Amygdala (tissue), 56 donors: ENCODE measurements at regions not wholly inside any gene's neighbourhood (a gene's known extent, or its start where the extent isn't known, plus 50 kb on each side); places are given as distances from the start of the nearest gene placed in this dataset.

ENCODE experiments used
- DNase-seq, 56 donors: peaks; one replicate each; lab custom pipeline; 2025; lab: John Stamatoyannopoulos, UW

GRCh38 chr5:173716058-173716682, 99.7 kb upstream of the BOD1 start:
- DNase-seq = no peak

DNA sequence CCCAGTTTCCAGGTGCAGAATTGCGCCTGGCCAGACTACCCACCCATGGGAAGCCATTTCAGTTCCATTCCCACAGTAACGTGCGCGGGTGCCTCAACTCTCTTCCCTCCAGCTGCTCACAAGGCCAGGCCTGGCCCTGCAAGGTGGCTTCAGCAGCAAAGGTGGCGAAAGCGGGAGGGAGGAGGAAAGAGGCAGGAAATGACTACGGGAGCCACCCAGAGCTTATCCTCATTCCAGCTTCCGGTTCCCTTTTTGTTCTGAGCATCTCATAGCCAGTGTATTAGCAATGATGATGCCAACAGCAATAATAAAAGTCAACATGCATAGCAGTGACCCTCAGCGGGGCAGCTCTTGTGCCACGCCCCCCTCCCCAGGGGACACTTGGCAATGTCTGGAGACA, 101.5 kb upstream of the BOD1 start:
- no peak for DNase-seq

DNA sequence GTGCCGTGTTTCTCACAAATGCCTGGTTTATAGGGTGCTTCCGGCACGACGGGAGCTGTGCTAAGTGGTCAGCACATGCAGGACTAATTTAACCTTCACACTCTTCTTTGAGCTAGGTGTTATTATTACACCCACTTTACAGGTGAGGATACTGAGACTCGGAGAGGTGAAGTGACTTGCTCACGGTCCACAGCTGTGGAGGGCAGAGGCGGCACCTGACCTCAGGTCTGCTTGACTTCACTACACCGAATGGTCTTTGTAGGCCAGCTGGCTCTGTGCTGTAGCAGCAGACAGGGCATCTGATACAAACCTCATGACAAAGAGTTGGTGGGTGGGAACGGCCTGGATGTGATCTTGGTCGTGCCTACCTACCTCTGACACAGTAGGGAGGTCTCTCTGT, 102.0 kb upstream of the BOD1 start:
- no peak for DNase-seq

GRCh38 chr5:173719731-173720082, 103.3 kb upstream of the BOD1 start:
- no peak for DNase-seq

DNA sequence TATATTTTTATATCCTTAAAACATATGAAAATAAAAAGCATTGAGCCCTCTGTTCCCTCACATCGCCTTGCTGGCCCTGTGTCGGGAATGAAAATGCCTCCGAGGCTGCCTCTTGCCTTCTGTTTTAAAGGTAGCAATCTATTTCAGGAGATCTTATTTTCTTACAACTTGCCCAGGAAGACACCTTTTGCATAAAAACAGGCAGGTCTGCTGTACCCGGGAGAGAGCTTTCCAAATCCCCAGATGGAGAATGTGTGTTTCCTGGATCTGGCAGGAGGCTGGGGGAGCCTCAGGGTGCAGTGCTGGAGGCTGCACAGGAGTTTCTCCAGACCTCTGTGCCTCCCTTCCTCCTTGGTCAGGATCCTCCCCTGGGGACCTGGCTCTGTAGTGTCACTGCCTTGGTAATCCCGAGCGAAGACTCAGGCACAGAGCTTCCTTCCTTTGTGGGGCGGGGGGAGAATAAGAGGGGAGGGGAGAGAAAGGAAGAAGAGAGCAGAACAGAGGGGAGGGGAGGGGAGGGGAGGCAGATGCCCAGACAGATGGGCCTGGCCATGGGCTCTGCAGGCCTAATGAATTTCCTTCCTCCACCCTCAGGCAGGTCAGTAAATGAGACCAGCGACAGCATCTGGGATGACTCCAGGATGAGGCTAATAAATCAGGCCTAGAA, 104.0 kb upstream of the BOD1 start:
- DNase-seq = no peak

- DNase-seq = no peak
Observed at GRCh38 chr5:173720953-173721600, 104.6 kb upstream of the BOD1 start.

GRCh38 chr5:173721601-173722232, 105.3 kb upstream of the BOD1 start:
- DNase-seq = no peak

GRCh38 chr5:173726846-173727557, 110.6 kb upstream of the BOD1 start:
- no peak for DNase-seq

- no peak for DNase-seq
Observed at GRCh38 chr5:173727839-173728778, 111.7 kb upstream of the BOD1 start.

GRCh38 chr5:173729079-173729765, 112.8 kb upstream of the BOD1 start:
- DNase-seq = no peak

DNA sequence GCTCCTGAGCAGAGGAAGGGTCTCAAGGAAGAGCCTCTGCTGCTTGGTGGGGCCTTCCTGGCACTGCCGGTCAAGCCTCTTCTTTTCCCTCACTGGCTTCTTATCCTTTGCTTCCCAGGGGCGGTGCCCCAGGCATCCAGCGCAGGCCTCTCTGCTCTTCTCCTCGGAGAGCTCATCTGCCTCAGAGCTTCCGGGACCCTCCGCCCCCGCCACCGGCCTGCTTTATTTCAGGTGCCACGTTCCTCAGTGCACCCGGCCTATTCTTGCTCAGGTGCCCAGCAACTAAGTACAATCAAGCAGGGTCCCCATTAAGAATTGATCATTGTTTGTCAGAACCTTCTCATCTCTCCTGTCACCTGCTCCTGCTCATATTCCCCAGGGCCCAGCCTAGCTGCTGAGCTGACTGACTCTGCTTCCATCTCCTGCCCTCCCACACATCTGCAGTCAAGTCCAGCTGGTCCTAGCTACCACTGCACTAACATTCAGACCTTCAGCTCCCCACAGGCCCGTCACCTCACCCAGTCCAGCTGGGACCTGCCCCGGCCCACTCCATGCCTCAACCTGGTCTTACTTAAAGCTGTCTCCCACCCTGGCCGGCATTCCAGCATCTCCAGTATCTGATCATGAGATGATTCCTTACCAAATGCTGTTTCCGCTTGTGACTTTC, 114.3 kb upstream of the BOD1 start:
- DNase-seq = no peak

DNA sequence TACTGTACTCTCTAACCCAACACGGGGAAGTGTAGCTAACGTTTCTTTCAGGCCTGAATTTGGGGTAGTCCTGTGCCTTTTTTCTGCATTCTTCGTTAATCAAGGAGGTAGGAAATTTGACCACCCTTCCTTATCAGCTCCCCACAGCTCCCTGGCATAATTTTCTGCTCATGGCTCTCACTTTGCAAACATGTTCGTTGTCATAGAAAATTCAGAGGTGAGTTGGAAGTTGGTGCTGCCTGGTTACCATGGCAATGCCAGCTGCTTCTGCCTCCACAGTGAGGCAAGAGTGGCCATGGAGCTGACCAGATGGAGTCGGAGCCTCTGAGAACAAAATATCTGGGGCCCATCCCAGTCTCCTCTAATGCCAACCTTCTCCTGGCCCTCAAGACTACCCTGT, 116.6 kb upstream of the BOD1 start:
- peak in 11 of 56 donors; percentile 12 to 55 (median 29) for DNase-seq

- DNase-seq = no peak
Observed at GRCh38 chr5:173733425-173733824, 117.0 kb upstream of the BOD1 start.

DNA sequence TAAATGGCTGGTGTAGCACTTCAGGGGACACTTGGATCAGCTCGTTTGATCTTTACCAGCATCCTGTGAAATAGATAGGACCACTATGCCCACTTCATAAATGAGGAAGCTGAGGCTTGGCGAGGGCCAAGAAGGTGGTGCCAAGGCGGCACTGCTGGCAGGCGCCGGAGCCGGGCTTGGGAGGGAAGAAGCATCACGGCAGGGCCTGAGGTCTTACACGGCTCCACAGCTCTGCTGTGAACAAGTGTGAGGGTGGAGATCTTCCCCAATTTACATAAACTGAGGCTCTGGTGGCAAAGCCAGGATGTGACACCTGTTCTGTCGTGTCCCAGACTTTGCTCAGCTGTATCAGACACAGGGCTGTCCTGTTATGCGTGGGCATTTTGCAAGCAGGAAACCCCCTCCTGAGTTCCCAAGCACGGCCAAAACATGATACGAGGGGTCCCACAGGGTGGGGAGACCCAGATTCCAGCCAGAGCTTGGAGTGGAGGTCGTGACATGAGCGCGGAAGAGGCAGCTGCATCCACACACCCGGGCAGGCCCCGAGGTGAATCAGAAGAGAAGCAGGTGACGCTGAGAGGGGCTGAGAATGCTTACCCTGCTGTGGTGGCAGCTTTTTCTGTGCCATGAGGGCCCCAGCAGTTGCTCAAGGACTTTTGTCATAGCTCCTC, 117.5 kb upstream of the BOD1 start:
- no peak for DNase-seq

- DNase-seq = no peak
Observed at GRCh38 chr5:173734716-173735115, 118.3 kb upstream of the BOD1 start.

- no peak for DNase-seq
Observed at GRCh38 chr5:173735184-173735583, 118.7 kb upstream of the BOD1 start.

DNA sequence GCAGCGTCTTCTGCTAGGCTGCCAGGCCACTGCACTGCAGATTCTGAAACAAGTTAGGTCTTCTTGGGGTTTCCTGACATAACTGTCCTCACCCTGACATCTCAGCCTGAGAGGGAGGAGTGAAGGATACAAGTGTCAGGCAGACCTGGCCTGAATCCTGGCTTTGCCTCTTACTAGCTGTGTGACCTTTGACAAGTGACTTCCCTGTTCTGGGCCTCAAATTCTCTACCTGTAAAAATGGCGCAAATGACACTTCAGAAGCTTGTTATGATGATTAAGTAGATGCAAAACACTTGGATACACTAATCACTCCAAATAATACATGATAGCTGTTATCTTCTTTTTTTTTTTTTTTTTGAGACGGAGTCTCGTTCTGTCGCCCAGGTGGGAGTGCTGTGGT, 119.2 kb upstream of the BOD1 start:
- no peak for DNase-seq

GRCh38 chr5:173736374-173736773, 119.9 kb upstream of the BOD1 start:
- no peak for DNase-seq
